GM12878 (cell line): ENCODE measurements at regions not wholly inside any gene's neighbourhood (a gene's known extent, or its start where the extent isn't known, plus 50 kb on each side); places are given as distances from the start of the nearest gene placed in this dataset.

Source experiments
- ATAC-seq: fragments of 200-7000 bp; cut with Tn5 transposase; 3 replicates; pipeline ENCODE4 v1.9.1; 2020; ENCODE audit warnings: mild to moderate bottlenecking, moderate library complexity
- BruUV-seq: library from RNA; stranded (reverse); fragments of 400-500 nt; replicated peaks from 2 replicates; lab custom pipeline; 2021; lab: Mats Ljungman, UMichigan
- CTCF ChIA-PET: fragments of 300-600 bp; sonication (Branson Sonifier 250); formaldehyde crosslinking; extraction: SDS; loops from one replicate; lab custom pipeline; 2021; ENCODE audit warnings: inconsistent platforms; lab: Yijun Ruan, JAX
- POLR2A ChIA-PET: fragments of 350-600 bp; formaldehyde crosslinking; extraction: SDS; loops from one replicate; lab custom pipeline; 2021; ENCODE audit warnings: inconsistent platforms; lab: Charles Lee
- RAD21 ChIA-PET: fragments of 300-600 bp; sonication (Branson Sonifier 250); formaldehyde crosslinking; loops from one replicate; lab custom pipeline; 2023; ENCODE audit warnings: antibody characterized with exemption; ENCODE audit not compliant: unreplicated experiment; lab: Charles Lee
- SMC1A ChIA-PET: fragments of 300-600 bp; sonication (Branson Sonifier 250); formaldehyde crosslinking; loops from one replicate; lab custom pipeline; 2023; ENCODE audit not compliant: unreplicated experiment, uncharacterized antibody; lab: Charles Lee
- DNase-seq: peaks from one replicate; pipeline ENCODE4 v3.0.0-alpha.2; 2011; ENCODE audit warnings: low read depth, low spot score
- FAIRE-seq: peaks from 3 replicates; lab custom pipeline; 2011; peaks lifted over from hg19 to GRCh38; lab: Jason Lieb, UNC
- H2AFZ ChIP-seq: 2 replicates; pipeline ENCODE4 v1.6.0; 2011; ENCODE audit warnings: low read depth, low read length, control low read depth; ENCODE audit not compliant: control insufficient read depth
- H3K27ac ChIP-seq: 2 replicates; pipeline ENCODE4 v1.5.1; 2011; ENCODE audit warnings: control low read depth; ENCODE audit not compliant: control insufficient read depth, insufficient read depth
- H3K27me3 ChIP-seq, 2 experiments: replicated peaks in 1 of 2; 2 replicates each; pipeline versions ENCODE4 v1.6.0 to v1.6.1; 2011; ENCODE audit warnings: low read length in 1 of 2; ENCODE audit not compliant: control insufficient read depth in 2 of 2, insufficient read depth in 2 of 2
- H3K36me3 ChIP-seq, 2 experiments: 2 replicates each; pipeline ENCODE4 v1.5.1; 2011; ENCODE audit warnings: low read length in 1 of 2; ENCODE audit not compliant: control insufficient read depth in 2 of 2, insufficient read depth in 2 of 2
- H3K4me1 ChIP-seq: 2 replicates; pipeline ENCODE4 v1.6.1; 2011; ENCODE audit warnings: mild to moderate bottlenecking, low read length, moderate library complexity, mixed read lengths; ENCODE audit not compliant: control insufficient read depth, insufficient read depth
- H3K4me2 ChIP-seq: 2 replicates; pipeline ENCODE4 v1.6.0; 2011; ENCODE audit warnings: control low read depth; ENCODE audit not compliant: control insufficient read depth, insufficient read depth
- H3K4me3 ChIP-seq: fragments of 200-600 bp; sonication (generic); 2 replicates; pipeline ENCODE4 v1.5.1; 2016
- H3K79me2 ChIP-seq: 2 replicates; pipeline ENCODE4 v1.6.0; 2011; ENCODE audit warnings: low read length; ENCODE audit not compliant: control insufficient read depth, insufficient read depth
- H3K9ac ChIP-seq: 2 replicates; pipeline ENCODE4 v1.8.0; 2011; ENCODE audit warnings: low read length, control low read depth, mixed read lengths; ENCODE audit not compliant: control insufficient read depth, insufficient read depth
- H3K9me3 ChIP-seq: replicated peaks from 3 replicates; pipeline ENCODE4 v1.5.1; 2011; ENCODE audit warnings: mild to moderate bottlenecking, low read length; ENCODE audit not compliant: control insufficient read depth, insufficient read depth
- H4K20me1 ChIP-seq: 2 replicates; pipeline ENCODE4 v1.6.0; 2011; ENCODE audit not compliant: control insufficient read depth, insufficient read depth
- ASH2L ChIP-seq: fragments of 300-600, 200-600 bp; sonication (generic); IDR thresholded peaks from 2 replicates; pipeline ENCODE4 v1.6.1; 2017; ENCODE audit warnings: low read depth, mild to moderate bottlenecking, borderline replicate concordance
- CBX3 ChIP-seq: fragments of 200-600 bp; sonication (generic); IDR thresholded peaks from 2 replicates; pipeline ENCODE4 v1.6.1; 2016; ENCODE audit warnings: low read depth, borderline replicate concordance
- CHD1 ChIP-seq: IDR thresholded peaks from 2 replicates; pipeline ENCODE4 v1.6.1; 2012; ENCODE audit warnings: low read depth, low read length, improper control_type of control experiment
- E2F8 ChIP-seq: fragments of 450-650 bp; IDR thresholded peaks from 2 replicates; pipeline ENCODE4 v1.6.1; 2018; ENCODE audit warnings: mild to moderate bottlenecking, low read depth, moderate library complexity; ENCODE audit not compliant: partially characterized antibody
- EZH2 ChIP-seq: IDR thresholded peaks from 2 replicates; pipeline ENCODE4 v1.6.1; 2012; ENCODE audit warnings: low read depth, mild to moderate bottlenecking, control low read depth, inconsistent platforms, low read length, borderline replicate concordance; ENCODE audit not compliant: control insufficient read depth
- FOS ChIP-seq: IDR thresholded peaks from 3 replicates; pipeline ENCODE4 v1.6.1; 2011; ENCODE audit warnings: borderline replicate concordance; ENCODE audit not compliant: insufficient read length; ENCODE audit errors: extremely low read depth
- FOXK2 ChIP-seq: fragments of 450-650 bp; IDR thresholded peaks from 2 replicates; pipeline ENCODE4 v1.6.1; 2017; ENCODE audit warnings: mild to moderate bottlenecking, moderate library complexity
- KAT2A ChIP-seq: conservative IDR thresholded peaks from 2 replicates; pipeline ENCODE4 v1.6.1; 2011; ENCODE audit warnings: low read depth, low read length; ENCODE audit not compliant: control insufficient read depth
- NFYB ChIP-seq: IDR thresholded peaks from 2 replicates; pipeline ENCODE4 v1.6.1; 2011; ENCODE audit warnings: low read depth, mild to moderate bottlenecking, low read length, improper control_type of control experiment, moderate library complexity; ENCODE audit not compliant: insufficient read depth
- NR2C1 ChIP-seq: fragments of 450-650 bp; IDR thresholded peaks from 2 replicates; pipeline ENCODE4 v1.6.1; 2017; ENCODE audit warnings: antibody characterized with exemption, mild to moderate bottlenecking, moderate library complexity
- PRDM15 ChIP-seq: fragments of 450-650 bp; formaldehyde crosslinking; IDR thresholded peaks from 2 replicates; pipeline ENCODE4 v1.4.0; 2020; ENCODE audit warnings: mild to moderate bottlenecking, moderate library complexity
- RAD21 ChIP-seq: IDR thresholded peaks from 2 replicates; pipeline ENCODE4 v1.6.1; 2011; ENCODE audit warnings: mild to moderate bottlenecking, low read depth, low read length, moderate library complexity; ENCODE audit not compliant: insufficient read depth
- ZBED1 ChIP-seq: IDR thresholded peaks from 2 replicates; pipeline ENCODE4 v1.6.1; 2016; ENCODE audit warnings: borderline replicate concordance
- ZNF687 ChIP-seq: fragments of 450-650 bp; IDR thresholded peaks from 2 replicates; pipeline ENCODE4 v1.6.1; 2017; ENCODE audit warnings: mild to moderate bottlenecking, moderate library complexity
- WGBS: methylation state at CpG from one replicate; pipeline ENCODE4 v1.1.6; 2016; ENCODE audit warnings: low lambda C conversion rate; ENCODE audit not compliant: insufficient replicate concordance, insufficient coverage; ENCODE audit errors: missing lambda C conversion rate; 5-methylcytosine and 5-hydroxymethylcytosine counted together
- in situ Hi-C: fragments of 300-500 bp; cut with MboI; formaldehyde crosslinking; loops from 9 replicates; pipeline ENCODE4 v1.14.3; 2018; ENCODE audit warnings: mixed read lengths
- intact Hi-C: fragments of 100-400 bp; cut with micrococcal nuclease; formaldehyde crosslinking; loops from one replicate; pipeline ENCODE4 v1.14.2; 2022; ENCODE audit not compliant: unreplicated experiment

- no peaks in the 10 kb centered on the region for H3K27me3 ChIP-seq
- H3K27ac ChIP-seq: no peak overlapping the region
- no peaks in the 10 kb centered on the region for H3K79me2 ChIP-seq
- no peak overlapping the region for H3K9ac ChIP-seq
- POLR2A ChIA-PET: no interaction called here
- CTCF ChIA-PET: no interaction called here
- in situ Hi-C loops: no loop called here
- RAD21 ChIA-PET: no interaction called here
- H3K4me3 ChIP-seq: no peak overlapping the region
- intact Hi-C loops: no loop called here
- SMC1A ChIA-PET: no interaction called here
- DNase-seq (no peak), ATAC-seq (no peak), FAIRE-seq (no peak)
- no peaks in the 10 kb centered on the region for H3K4me1 ChIP-seq
- H4K20me1 ChIP-seq: no peaks in the 10 kb centered on the region
- H3K9me3 ChIP-seq: no peaks in the 10 kb centered on the region
- H3K4me2 ChIP-seq: no peak overlapping the region
- no peaks in the 10 kb centered on the region for H3K36me3 ChIP-seq
- no peak overlapping the region for H2AFZ ChIP-seq
- no TSS peak for BruUV-seq
- WGBS: 22% methylated on average over 5 of the region's 5 CpGs
- TF ChIP-seq ZNF687 (no peak), ASH2L (no peak), FOS (no peak), RAD21 (no peak), CHD1 (no peak), PRDM15 (CRISPR knock-in tag) (no peak), ZBED1 (no peak), NFYB (no peak), E2F8 (no peak), EZH2 (no peak), CBX3 (no peak), FOXK2 (no peak), NR2C1 (no peak), KAT2A (no peak)
These were observed 1067.0 kb downstream of the CDH18 start for GRCh38 chr5:18920966-18921365.
